ENCODE measurements at regions not wholly inside any gene's neighbourhood (a gene's known extent, or its start where the extent isn't known, plus 50 kb on each side); places are given as distances from the start of the nearest gene placed in this dataset.

DNA sequence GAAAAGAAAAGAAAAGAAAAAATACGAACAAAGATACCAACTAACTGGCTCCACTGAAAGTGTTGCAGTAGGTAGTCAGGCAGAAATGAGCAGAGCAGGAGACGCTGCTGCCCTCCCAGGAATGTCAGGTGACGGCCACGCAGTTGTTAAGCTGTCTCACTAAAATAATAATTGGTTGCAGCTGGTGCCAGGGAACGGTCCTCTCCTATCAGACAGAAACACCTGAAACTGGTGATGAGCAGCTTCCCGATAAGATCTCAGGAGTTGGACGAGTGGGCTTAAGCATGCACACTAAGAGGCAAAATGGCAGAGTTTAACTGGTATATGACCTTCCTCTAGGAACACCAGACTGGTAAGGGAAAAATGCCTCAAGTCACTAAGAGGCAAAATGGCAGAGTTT is 611.1 kb downstream of the ZEB2 start:
- TF ChIP-seq, protein P1, sequence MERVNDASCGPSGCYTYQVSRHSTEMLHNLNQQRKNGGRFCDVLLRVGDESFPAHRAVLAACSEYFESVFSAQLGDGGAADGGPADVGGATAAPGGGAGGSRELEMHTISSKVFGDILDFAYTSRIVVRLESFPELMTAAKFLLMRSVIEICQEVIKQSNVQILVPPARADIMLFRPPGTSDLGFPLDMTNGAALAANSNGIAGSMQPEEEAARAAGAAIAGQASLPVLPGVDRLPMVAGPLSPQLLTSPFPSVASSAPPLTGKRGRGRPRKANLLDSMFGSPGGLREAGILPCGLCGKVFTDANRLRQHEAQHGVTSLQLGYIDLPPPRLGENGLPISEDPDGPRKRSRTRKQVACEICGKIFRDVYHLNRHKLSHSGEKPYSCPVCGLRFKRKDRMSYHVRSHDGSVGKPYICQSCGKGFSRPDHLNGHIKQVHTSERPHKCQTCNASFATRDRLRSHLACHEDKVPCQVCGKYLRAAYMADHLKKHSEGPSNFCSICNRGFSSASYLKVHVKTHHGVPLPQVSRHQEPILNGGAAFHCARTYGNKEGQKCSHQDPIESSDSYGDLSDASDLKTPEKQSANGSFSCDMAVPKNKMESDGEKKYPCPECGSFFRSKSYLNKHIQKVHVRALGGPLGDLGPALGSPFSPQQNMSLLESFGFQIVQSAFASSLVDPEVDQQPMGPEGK (tag by site-specific recombination; IDR thresholded peaks at IDR 0.05) = no peak
- no peak for TF ChIP-seq ZNF274 (IDR thresholded peaks at IDR 0.05; ENCODE audit: low read length)
- no peak for TF ChIP-seq ZNF274 (tag by site-specific recombination; IDR thresholded peaks at IDR 0.05; ENCODE audit: borderline replicate concordance)
- TF ChIP-seq, protein P2, sequence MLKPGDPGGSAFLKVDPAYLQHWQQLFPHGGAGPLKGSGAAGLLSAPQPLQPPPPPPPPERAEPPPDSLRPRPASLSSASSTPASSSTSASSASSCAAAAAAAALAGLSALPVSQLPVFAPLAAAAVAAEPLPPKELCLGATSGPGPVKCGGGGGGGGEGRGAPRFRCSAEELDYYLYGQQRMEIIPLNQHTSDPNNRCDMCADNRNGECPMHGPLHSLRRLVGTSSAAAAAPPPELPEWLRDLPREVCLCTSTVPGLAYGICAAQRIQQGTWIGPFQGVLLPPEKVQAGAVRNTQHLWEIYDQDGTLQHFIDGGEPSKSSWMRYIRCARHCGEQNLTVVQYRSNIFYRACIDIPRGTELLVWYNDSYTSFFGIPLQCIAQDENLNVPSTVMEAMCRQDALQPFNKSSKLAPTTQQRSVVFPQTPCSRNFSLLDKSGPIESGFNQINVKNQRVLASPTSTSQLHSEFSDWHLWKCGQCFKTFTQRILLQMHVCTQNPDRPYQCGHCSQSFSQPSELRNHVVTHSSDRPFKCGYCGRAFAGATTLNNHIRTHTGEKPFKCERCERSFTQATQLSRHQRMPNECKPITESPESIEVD (tag by site-specific recombination; IDR thresholded peaks at IDR 0.05) = no peak
- no peak for TF ChIP-seq ZNF626 (tag by site-specific recombination; IDR thresholded peaks at IDR 0.05)
- TF ChIP-seq, protein P3, sequence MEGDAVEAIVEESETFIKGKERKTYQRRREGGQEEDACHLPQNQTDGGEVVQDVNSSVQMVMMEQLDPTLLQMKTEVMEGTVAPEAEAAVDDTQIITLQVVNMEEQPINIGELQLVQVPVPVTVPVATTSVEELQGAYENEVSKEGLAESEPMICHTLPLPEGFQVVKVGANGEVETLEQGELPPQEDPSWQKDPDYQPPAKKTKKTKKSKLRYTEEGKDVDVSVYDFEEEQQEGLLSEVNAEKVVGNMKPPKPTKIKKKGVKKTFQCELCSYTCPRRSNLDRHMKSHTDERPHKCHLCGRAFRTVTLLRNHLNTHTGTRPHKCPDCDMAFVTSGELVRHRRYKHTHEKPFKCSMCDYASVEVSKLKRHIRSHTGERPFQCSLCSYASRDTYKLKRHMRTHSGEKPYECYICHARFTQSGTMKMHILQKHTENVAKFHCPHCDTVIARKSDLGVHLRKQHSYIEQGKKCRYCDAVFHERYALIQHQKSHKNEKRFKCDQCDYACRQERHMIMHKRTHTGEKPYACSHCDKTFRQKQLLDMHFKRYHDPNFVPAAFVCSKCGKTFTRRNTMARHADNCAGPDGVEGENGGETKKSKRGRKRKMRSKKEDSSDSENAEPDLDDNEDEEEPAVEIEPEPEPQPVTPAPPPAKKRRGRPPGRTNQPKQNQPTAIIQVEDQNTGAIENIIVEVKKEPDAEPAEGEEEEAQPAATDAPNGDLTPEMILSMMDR (tag by site-specific recombination; IDR thresholded peaks at IDR 0.05) = no peak
- no peak for TF ChIP-seq ZNF211 (tag by site-specific recombination; IDR thresholded peaks at IDR 0.05; ENCODE audit: low read depth)
- no peak for TF ChIP-seq ZBTB8A (tag by site-specific recombination; IDR thresholded peaks at IDR 0.05)
- no peak for TF ChIP-seq ZNF121 (tag by site-specific recombination; IDR thresholded peaks at IDR 0.05)
- TF ChIP-seq, protein P4, sequence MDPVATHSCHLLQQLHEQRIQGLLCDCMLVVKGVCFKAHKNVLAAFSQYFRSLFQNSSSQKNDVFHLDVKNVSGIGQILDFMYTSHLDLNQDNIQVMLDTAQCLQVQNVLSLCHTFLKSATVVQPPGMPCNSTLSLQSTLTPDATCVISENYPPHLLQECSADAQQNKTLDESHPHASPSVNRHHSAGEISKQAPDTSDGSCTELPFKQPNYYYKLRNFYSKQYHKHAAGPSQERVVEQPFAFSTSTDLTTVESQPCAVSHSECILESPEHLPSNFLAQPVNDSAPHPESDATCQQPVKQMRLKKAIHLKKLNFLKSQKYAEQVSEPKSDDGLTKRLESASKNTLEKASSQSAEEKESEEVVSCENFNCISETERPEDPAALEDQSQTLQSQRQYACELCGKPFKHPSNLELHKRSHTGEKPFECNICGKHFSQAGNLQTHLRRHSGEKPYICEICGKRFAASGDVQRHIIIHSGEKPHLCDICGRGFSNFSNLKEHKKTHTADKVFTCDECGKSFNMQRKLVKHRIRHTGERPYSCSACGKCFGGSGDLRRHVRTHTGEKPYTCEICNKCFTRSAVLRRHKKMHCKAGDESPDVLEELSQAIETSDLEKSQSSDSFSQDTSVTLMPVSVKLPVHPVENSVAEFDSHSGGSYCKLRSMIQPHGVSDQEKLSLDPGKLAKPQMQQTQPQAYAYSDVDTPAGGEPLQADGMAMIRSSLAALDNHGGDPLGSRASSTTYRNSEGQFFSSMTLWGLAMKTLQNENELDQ (tag by site-specific recombination; IDR thresholded peaks at IDR 0.05; ENCODE audit: low read depth) = no peak
- no peak for TF ChIP-seq ZNF701 (tag by site-specific recombination; IDR thresholded peaks at IDR 0.05)
- TF ChIP-seq MZF1 (tag by site-specific recombination; IDR thresholded peaks at IDR 0.05; ENCODE audit: borderline replicate concordance) = no peak
